ENCODE measurements at regions not wholly inside any gene's neighbourhood (a gene's known extent, or its start where the extent isn't known, plus 50 kb on each side); places are given as distances from the start of the nearest gene placed in this dataset.

DNA sequence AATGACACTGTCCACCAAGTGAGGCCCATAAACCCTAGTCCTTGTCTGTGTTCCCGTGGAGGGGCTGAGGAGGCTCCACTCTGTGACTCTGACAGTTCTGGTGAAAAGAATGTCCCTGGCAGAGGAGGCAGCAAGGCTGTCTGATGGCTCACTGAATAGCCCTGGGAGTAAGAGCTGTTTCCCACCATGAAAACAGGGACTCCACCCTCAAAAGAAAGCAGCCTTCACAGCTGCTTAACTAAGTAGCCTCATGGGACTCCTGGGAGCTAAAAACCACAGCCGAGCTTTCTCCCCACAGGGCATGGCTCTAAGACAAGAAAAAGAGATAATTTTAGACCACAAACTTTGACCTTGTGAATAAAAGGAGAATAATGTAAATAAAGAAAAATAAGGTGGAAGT, 135.1 kb upstream of the FRY start:
- DNase-seq (ENCODE audit: low read depth in 3 of 3) = no peak

DNA sequence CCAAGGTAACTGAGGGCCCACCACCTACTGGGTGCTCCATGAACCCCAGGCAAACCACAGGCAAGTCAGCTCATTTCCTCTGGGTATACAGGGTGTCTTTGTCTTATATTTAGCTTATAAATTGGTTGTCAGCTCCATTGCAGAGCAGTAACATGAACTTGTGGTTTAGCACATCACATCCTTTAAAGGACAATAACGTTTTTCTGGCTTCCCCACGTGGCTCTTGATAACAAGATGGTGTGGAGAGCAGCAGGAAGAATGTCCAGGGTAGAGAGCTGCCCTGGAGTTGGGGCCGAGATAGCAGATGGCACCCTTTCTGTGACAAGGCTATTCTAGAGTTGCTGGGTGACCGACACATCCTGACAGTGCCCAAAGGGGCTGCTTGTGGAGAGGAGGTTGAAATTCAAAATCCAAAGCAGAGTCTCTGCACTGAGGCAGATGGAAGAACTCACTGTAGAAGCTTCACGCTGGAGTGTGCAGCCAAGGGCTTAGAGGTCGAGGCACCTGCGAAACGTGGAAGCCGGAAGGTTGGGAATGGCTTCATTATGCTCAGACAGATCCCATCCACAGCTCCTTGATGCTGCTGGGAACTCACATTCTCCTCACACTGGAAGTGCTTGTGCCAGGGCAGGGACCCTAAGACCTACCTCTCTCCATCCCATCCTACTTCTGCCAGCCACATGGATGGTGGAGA, 133.0 kb upstream of the FRY start:
- DNase-seq (ENCODE audit: low read depth in 3 of 3) = no peak

DNA sequence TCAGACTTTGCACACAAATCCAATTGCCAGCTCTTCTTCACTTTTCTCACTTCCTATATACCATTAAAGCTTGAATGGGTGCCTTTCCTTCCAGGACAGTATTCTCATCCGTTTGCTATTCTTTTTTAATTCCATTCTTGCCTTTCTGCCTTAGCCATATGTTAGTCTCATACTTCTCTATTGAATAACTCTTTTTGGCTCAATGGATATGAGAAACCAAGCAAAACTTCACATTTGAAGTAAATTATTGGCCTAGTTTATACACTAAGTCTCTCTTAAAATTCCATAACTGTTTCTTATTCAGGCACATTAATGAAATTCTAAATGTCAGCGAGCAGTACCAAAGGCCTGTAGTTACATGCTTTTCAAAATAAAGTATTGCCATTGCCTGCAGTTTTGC, 129.6 kb upstream of the FRY start:
- DNase-seq (ENCODE audit: low read depth in 3 of 3) = no peak

DNA sequence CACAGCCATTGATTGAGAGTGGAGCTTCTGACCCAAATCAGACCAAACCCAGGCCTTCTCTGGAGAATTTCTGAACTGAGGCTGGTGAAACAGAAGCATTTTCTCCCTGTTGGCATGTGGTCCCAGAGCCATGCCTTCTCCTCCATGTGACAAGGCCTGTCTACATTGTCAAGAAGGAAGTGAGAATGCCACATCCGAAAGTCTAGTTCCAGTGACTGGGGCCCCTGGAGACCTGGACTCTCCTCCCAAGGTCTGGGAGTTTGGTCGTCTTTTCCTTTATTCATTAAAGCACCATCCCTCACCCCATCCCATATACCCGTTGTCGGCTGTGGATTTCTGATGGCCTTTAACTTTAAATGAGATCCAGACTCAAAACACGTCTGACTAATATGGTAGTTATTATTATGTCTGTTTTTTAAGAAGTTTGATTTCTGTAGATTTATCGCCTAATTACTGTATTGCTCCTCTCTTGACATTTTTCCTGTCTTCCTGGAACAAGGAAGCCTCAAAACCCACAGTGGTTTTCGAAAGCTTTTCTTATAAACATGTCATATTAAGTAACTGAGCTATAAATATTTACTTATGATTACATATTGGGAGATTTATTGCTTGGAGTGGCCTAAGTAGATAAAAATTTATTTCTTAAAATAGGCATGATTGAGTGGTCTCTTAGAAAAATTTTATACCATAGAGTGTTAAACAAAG, 128.3 kb upstream of the FRY start:
- DNase-seq (ENCODE audit: low read depth in 3 of 3) = no peak

DNA sequence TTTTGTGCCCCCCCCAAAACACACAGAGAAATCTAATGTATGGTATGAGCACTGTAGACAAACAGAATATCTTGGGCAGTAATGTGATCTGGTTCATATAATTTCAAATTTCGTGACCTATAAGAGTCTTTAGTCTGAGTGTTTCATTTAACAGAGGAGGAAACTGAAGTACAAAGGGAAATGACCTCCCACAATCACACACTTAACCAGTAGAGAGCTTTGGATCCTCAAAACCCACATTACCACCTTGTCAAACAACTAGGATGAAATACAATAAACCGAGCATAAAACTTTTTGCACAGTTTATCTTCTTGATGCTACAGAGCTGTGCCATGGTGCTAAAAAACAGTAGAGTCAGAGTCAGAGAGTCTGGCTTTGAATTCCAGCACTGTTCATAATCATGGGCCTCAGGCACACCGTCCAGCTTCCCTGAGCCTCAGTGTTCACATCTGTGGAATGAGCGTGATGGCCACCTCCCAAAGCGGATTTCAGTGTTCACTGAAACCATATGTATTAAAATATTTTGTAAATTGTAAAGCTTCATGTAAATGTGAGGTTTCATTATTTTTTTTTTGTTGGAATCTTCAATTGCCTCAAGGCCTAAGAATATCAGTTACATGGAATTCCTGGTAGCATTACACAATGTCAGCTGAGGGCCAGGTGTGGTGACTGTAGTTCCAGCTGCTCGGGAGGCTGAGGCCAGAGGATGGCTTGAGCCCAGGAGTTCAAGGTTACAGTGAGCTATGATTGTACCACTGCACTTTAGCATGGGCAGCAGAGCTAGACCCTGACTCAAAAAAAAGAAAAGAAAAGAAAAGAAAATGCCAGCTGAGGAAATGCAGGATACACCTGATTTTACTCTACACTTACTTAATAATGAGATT, 126.4 kb upstream of the FRY start:
- DNase-seq (ENCODE audit: low read depth in 3 of 3) = no peak

DNA sequence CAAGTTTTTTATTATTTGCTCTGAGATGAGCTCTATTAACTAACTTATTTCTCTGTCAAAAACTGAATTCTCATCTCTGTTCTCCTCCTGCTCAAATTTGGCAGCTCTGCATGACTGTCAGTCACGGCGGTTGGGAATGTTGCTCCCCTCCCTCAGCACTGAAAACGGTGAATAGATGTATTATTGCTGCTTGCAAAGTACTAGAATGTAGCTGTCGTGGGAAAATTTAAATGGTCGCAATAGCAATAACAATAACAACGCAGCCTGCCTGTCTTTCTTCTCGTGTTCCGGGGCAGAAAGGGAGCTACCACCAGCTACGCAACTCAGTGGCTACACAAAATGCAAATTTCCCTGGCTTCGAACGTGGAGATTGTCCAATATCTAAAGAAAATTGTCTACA, 125.6 kb upstream of the FRY start:
- no peak for DNase-seq (ENCODE audit: low read depth in 3 of 3)

DNA sequence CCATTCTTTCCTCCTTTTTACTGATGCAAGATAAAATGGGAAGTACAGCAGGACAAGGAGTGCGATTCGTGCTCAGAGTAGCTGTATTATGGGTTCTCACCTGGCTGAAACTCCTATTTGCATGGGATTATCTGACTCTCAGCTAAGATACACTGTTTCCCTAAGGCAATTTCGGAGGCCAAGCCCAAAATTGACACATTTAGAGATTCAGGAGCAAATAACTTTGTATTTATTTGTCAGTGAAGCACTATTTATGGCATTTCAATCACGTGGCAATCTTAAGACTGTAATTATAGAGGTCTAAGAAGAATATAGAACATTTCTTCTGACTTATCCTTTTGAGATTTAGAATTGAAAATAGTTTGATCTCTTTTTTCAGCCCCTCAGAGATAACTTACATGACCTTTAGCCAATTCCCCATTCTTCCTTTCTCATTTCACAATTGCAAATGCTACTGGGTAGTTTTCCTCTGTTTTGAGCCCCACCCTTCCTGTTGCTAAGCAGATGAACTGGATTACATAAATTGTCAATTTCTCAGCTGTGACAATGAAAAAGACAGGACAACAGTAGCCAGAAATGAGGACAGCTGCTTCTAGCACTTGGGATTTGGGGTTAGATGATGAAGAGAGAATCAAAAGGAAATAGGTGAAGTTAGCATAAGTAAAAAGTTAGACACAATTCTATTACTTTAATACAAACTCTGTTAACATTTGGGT, 122.7 kb upstream of the FRY start:
- DNase-seq (ENCODE audit: low read depth in 3 of 3) = no peak

DNA sequence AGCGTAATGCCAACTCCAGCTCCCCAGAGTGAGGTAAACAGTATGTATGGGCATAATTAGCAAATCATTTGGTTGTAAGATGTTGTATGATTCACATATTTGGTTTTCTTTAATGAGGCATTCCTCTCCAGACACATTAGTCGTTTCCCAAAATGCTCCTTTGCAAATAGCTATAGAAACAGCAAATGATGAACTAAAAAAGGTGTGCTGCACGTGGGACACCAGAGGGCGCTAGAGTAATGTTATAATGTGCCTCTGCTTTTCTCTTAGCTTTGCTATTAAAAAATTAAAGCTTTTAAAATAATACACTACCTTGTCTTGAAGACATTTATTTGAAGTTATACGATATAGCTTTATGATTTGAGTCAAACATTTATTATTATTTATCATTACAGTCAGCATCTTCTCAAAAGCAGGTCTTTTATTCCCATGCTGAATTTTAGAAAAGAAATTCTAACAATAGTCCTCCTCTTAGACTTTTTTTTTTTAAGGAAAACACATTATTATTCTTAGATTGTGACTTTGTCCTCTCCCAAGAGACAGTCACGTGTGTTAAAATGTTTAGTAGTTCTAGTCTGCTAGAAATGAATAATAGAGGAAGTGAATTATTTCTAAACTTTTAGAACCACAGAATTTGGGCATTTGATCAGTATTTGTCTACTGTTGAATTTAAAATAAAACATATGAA, 121.6 kb upstream of the FRY start:
- peak in 2 of 3 experiments; percentile 5 to 27 for DNase-seq (ENCODE audit: low read depth in 3 of 3)

DNA sequence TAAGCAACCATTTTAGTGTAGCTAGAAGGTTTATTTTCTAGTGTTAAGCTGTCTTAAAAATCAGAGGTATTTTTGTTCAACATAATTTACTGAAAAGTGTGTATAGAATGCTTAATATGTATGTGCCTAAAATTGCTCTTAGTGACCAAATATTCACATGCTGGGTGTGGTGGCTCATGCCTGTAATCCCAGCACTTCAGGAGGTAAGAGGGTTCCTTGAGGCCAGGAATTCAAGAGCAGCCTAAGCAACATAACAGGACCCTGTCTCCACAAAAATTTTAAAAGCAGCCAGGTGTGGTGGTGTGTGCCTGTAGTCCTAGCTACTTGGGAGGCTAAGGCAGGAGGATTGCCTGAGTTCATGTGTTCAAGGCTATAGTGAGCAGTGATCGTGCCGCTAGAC, 120.9 kb upstream of the FRY start:
- no peak for DNase-seq (ENCODE audit: low read depth in 3 of 3)

DNA sequence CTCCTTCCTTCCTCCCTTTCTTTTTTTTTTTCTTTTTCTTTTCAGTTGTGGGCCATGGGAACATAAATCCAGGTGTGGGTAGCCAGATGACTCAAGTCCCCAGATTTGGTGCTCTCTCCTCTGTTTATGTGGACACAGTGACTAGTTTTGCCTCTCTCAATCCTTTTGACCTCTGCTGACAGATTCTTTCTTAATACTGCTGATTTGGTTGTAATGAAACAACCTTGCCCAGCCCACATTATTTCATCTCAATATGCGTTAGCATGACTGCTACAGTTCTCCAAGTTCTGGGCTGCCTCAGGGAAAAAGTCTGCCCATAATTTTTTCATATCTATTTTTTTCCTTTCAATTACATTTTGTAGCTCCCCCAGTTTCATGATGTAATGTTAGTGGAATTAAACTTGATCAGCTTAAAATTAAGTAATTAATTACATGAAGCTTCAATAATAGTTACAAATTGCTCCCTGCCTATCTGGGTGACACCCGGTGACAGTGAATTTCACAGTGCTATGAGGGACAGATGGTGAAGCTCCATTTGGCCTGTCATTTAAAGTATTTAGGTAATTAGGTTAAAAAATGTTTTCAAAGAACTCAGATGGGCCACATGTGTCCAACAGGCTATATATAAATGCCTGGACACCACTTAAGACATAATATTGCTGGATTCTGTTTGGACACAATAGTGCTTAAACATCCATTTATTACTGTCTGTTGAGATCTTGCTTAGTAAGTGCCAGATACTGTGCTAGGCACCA, 118.8 kb upstream of the FRY start:
- no peak for DNase-seq (ENCODE audit: low read depth in 3 of 3)

DNA sequence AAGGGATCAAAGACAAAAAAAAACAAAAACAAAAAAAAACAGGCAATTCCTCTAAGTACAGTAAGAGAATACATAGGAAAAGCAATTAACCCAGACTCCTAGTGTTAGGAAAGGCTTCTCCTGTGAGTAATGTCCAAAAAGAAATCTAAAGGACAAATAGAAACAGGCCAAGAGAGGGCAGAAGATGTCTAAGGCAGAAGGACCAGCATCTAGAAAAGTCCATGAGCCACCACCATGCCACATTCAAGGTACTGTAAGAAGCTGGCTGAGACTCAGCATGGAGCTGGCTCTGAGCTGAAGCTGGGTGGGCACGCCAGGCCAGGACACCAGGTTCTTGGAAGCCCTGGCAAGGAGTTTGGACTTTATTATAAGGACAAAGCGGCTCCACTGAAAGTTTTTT, 118.1 kb upstream of the FRY start:
- DNase-seq (ENCODE audit: low read depth in 3 of 3) = no peak

DNA sequence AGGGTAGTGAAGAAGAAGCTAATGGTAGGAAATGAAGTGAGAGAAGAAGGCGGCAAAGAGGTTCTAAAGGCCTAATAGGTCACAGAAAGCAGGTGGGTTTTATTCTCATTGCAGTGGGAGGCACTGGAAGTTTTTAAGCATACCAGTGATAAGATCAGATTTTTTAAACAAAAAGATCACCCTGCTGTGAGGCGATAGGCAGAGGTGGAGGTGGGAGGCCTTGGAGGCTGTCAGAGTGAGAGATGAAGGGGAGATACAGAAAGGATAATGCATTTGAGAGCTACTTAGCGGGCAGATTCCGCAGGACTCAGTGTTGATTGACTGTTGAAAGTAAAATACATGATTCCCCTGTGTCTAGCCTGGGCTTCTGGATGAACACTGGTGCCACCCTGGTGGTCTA, 116.7 kb upstream of the FRY start:
- no peak for DNase-seq (ENCODE audit: low read depth in 3 of 3)

DNA sequence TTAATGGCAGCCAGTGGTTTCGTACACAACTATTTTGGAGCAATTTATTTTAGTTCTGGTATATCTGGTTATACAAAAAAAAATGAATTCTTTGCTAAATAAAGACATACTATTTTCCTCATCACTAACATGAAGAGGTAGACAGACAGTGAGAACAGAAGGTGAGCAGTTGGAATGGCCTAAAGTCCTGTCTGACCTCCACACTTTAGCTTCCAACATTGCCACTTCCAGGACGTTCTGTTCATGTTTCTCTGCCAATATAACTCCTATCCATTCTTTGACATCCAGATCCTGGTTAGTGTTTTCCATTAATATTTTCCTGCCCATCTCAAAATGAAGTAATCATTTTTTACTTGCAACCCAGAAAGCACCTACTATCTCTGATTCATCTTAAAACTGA, 112.9 kb upstream of the FRY start:
- DNase-seq (ENCODE audit: low read depth in 3 of 3) = no peak

DNA sequence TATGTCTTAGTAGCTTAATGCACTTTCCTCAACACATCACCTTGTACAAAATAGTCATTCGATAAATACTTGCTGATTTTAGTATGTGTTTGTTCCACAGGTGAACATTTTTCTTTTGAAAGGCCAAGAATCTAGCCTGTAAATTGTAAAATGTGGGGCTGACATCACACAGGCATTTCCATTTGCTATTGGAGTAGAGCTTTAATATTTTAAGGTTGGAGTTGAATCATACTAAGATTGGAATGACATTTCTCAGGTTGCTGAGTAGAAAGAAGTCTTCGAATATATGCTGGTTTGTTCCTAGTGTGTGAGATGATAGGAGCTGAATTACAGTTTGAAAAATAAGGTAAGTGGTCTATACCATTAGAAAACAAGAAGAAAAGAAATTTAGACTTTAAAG, 112.3 kb upstream of the FRY start:
- DNase-seq (ENCODE audit: low read depth in 3 of 3) = no peak

DNA sequence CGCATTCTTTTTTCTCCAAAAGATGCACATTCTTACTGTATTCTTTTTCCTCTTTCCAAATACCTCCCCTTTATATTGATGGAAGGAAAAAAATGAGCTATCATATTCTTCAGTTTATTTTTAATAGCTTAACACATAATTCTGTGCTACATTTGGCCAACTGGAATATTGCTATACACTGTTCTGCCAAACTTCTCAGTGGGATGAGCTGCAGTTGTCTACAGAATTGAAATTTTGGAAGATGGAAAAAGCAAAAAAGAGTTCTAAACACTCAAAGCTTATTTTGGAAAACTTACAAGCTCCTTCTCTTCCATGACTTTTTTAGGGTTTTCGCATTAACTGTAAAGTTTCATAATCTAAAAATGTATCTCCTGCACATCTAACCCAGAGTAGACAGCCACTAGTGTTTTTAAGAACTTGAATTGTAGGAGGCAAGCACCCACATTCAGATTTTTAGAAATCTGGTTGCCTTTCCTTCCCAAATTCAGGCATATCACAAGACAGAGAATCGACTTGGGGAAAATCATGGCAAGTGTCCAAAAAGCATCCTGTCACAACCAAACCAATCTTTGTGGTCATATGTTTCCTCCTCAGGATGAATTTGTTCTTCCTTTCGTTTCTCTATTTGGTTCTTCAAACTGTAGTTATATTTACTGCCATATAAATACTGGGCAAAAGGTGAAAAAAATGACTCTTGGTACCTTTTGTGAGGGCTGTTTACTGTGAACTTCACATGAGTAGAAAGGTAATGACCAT, 111.4 kb upstream of the FRY start:
- no peak for DNase-seq (ENCODE audit: low read depth in 3 of 3)

DNA sequence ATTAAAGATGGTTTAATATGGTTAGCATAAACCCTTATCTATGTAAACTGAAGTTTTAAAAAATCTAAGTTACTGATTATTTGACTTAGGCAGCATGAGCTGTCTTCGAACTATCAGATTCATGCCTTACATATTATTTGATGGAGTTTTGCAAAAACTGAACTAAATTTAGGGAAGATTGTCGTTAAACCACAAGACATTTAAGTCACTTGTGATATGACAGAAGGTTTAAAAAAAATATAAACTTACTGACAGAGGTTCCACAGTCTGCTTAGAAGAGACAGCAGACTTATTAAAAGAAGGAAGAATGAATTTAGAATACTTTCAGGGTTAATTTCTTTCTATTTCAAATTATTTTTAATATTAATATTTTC, 110.9 kb upstream of the FRY start:
- no peak for DNase-seq (ENCODE audit: low read depth in 3 of 3)

DNA sequence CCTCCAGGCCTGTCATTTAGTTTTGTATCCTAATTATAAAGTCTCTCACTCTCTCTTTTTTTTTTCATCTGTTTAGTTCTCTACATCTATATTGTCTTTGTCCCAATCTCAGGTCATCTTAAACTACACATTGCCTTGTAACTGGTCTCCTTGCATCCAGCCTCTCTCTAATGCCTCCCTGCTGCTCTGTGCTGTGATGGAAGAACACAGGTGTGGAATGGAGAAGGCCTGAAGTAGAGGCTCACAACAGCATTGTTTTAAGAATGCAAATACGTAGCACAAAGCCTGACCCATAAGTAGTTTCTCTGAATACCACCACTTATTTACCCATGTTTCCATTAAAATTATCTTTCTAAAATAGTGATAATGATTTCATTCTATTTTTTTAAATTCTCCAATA, 108.8 kb upstream of the FRY start:
- DNase-seq (ENCODE audit: low read depth in 3 of 3) = no peak

DNA sequence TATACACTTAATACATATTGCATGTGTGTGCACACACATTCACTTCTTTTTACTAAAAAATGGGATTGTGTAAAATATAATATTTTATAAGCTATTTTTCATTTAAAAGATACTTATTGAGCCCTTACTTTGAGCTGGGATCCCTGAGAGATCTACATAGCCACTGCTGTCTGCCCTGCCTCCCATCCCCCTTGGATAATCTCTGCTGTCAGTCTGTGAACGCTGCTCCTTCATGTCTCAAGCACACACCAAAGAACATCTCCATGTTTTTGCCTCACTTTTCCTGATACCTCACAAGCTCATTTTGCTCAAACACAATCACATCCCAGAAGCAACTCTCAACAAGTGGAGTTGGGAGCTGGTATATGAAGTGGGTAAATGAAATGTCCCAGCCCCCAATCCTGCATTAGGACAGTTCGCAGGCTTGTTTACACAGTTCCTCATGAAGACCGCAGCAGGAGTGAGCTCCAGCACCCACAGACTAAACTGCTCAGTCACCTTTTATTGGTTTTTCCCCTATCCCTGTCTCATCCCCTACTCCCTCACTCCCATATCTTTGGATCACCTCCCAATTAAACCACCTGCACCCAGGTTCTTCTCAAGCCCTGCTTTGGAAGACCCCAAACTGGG, 108.3 kb upstream of the FRY start:
- DNase-seq (ENCODE audit: low read depth in 3 of 3) = no peak

DNA sequence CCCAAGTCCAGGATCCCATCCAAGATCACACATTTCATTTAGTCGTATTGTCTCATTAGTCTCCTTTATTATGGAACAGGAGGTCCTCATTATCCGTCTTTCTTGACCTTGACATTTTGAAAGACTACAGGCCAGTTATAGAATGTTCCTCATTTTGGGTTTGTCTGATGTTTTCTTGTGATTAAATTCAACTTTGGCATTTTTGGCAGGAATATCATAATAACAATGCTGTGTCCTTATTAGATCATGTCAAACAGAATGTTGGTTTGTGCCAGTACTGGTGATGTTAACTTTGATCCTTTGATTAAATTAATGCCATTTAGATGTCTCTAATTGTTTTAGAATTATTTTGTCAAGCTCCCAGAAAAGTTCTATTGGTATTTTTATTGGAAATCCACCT, 106.5 kb upstream of the FRY start:
- no peak for DNase-seq (ENCODE audit: low read depth in 3 of 3)

DNA sequence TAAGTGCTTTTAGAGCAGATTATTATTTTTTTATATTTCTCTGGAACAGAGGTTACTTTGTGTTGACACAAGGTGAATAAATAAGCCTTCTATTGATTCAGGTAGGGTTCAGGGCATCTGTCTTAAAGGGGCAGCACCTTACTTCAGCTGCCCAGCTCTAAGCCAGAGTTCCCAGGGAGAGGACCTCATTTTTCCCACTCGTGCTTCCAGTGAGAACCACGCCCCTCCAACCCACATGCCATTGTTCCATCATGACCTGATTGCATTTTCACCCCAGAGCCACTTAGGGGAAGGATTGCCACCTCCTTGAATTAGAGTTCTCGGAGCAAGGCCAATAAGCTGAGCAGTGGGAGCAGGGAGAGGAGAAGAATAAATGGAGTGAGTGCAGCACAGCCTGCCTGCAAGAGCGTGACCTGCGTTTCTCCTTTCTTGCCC, 104.3 kb upstream of the FRY start:
- no peak for DNase-seq (ENCODE audit: low read depth in 3 of 3)
